Omental fat pad (tissue), 3 donors: ENCODE measurements at regions not wholly inside any gene's neighbourhood (a gene's known extent, or its start where the extent isn't known, plus 50 kb on each side); places are given as distances from the start of the nearest gene placed in this dataset.
"Not testable (repeated sequence)": the region's sequence is repeated elsewhere in the genome, so short reads cannot be mapped to it uniquely, and the experiment has no call there.

Experiments used
- ATAC-seq: fragments of 150-250 bp; one replicate; pipeline ENCODE4 v1.9.1; 2016; ENCODE audit warnings: mild to moderate bottlenecking, moderate library complexity; ENCODE audit not compliant: low FRiP score
- DNase-seq: peaks from one replicate; pipeline ENCODE4 v3.0.0-alpha.2; 2019; ENCODE audit warnings: low spot score
- CTCF ChIP-seq, 3 donors: fragments of 450-650 bp; IDR thresholded peaks; one replicate each; pipeline ENCODE4 v1.5.1; 2016 to 2017; ENCODE audit warnings: antibody characterized with exemption in 3 of 3, mild to moderate bottlenecking in 3 of 3, moderate library complexity in 2 of 3

- no peak for ATAC-seq
- DNase-seq: no peak
- no peak for TF ChIP-seq CTCF (IDR thresholded peaks at IDR 0.05)
Measured at GRCh38 chr5:107012371-107012770, 658.4 kb downstream of the EFNA5 start.

- no peak for ATAC-seq
- no peak for DNase-seq
- no peak for TF ChIP-seq CTCF (IDR thresholded peaks at IDR 0.05)
Measured at GRCh38 chr5:107011605-107012004, 659.1 kb downstream of the EFNA5 start.

GRCh38 chr5:107010060-107010459 lies 660.7 kb downstream of the EFNA5 start:
- TF ChIP-seq CTCF (IDR thresholded peaks at IDR 0.05): no peak
- no peak for ATAC-seq
- DNase-seq: no peak

GRCh38 chr5:107005653-107006052 lies 665.1 kb downstream of the EFNA5 start:
- no peak for ATAC-seq
- no peak for DNase-seq
- no peak for TF ChIP-seq CTCF (IDR thresholded peaks at IDR 0.05)

GRCh38 chr5:107005161-107005560 lies 665.6 kb downstream of the EFNA5 start:
- no peak for DNase-seq
- no peak for TF ChIP-seq CTCF (IDR thresholded peaks at IDR 0.05)
- ATAC-seq: no peak

- ATAC-seq: no peak
- TF ChIP-seq CTCF (IDR thresholded peaks at IDR 0.05): no peak
- no peak for DNase-seq
Measured at GRCh38 chr5:107002115-107002514, 668.6 kb downstream of the EFNA5 start.

- DNase-seq, ATAC-seq: not testable (repeated sequence)
Measured at GRCh38 chr5:106999506-106999905, 671.2 kb downstream of the EFNA5 start.

GRCh38 chr5:106986006-106986405 lies 684.7 kb downstream of the EFNA5 start:
- TF ChIP-seq CTCF (IDR thresholded peaks at IDR 0.05): no peak
- DNase-seq (no peak), ATAC-seq (no peak)
